Eye (tissue), 1 donor: ENCODE measurements at regions not wholly inside any gene's neighbourhood (a gene's known extent, or its start where the extent isn't known, plus 50 kb on each side); places are given as distances from the start of the nearest gene placed in this dataset.

ENCODE experiments used
- DNase-seq: peaks from one replicate; pipeline ENCODE4 v3.0.0-alpha.2; 2015

DNA sequence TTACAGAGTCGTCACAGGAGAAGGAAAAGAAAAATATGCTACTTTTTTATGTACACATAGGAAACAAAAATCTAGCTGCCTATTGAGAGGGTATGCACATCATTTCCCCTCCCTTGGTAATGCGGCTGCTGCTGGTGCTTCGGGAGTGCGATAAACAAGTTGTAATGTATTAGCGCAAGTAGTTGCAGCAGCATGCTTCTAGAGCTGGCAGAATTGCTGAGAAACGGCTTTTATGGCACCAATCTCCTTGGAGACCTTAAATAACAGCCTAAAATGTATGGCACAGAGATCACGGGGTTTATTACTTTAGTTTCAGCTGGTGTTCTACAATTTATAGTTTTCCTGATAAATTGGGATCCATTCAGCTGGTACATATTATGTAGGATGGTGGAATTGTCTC is 447.6 kb upstream of the TMPO start:
- no peak for DNase-seq

DNA sequence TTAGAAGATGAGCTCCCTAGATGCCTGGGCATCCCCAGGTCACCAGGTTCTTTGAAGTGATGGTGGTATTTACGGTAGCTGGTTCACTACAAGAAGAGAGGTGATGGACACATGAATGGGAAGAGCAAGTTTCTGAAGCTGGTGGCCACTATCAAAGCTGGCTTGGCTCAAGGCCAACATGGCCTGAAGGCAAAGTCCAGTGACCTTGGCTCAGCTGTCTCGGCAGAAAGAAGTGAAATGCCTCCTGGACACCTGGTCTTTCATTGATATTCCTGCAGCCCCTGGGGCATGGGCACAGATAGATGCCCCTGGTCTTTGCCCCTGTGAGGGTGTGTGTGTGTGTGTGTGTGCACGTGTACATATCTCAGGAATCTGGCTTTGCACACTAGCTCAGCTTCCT is 441.8 kb upstream of the TMPO start:
- DNase-seq = no peak

DNA sequence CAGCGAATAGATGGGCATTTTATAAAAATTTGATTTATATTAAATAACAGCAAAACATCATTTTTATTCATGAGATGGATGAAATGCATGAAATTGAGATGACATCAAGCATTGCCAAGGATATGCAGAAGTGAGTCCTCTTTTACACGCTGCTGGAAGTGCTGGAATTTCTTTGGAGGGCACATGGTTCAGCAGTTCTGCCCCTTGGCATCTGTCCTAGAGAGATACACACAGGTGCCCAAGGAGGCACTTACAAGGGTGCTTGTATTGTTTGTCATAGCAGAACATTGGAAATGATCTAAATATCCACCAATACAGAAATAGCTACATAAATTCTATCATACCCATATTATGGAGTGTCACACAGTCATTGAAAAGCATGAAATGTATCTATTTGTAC is 441.1 kb upstream of the TMPO start:
- DNase-seq = no peak

DNA sequence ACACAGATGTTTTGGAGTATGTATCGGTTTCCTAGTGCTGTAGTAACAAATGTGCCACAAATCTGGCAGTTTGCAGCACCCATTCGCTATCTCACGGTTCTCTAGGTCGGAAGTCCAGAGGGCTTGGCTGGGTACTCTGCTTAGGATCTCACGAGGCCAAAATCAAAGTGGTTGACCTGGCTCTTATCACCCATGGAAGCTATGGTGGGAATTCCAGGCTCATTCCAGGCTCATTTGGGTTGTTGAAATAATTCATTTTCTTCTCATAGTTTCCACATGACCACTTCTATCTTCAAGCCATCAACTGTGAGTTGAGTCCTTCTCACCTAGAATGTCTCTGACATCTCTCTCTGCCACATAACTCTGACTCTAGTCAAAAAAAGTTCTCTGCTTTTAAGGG is 431.0 kb upstream of the TMPO start:
- DNase-seq = no peak

DNA sequence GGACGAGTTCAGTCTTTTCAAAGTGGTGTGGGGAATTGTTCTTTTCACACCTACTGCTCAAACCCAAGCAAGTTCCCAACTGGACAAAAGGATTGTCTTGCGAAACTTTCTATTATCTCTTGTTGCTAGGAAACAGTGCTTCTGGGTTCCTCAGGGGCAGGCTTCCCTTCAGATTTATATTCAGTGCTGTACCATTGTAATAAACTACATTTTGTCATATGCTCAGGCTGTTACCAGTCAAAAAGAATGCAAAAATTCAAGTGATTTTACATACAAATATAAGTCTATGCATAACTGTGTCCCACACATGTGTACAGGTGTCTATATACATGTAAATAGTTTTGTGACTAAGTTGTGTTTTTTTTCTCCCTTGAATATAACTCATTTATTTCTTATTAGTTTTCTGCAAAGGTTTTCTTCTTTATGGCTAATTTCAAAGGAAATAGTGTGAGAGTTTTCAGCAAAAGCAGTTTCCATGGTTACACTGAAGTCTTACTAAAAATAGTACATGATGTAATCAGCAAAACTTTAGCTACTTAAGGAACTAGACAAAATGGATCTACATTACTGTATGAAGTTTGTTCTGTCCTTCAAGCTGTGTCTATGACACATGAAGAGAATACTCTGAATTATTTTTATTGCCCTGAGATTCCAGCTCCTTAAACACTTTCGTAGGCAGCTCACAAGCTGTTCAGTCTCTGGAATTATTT is 430.2 kb upstream of the TMPO start:
- DNase-seq = peak; percentile 59

DNA sequence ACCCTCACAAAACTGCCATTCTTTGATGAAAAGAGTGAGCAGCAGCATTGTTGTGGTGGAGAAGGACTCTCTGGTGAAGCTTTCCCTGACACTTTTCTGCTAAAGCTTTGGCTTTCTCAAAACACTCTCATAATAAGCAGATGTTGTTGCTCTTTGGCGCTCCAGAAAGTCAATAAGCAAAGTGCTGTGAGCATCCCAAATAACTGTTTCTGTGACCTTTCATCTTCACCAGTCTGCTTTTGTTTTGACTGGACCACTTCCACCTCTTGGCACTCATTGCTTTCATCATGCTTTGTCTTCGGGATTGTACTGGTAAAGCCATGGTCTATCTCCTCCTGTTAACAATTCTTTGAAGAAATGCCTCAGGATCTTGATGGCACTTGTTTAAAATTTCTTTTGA is 424.7 kb upstream of the TMPO start:
- no peak for DNase-seq

DNA sequence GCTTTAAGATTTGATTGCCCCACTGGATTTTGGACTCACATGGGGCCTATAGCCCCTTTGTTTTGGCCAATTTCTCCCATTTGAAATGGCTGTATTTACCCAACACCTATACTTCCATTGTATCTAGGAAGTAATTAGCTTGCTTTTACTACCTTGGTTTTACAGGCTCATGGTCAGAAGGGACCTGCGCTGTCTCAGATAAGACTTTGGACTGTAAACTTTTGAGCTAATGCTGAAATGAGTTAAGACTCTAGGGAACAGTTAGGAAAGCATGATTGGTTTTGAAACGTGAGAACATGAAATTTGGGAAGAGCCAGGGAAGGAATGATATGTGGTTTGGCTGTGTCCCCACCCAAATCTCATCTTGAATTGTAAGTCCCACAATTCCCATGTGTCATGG is 419.0 kb upstream of the TMPO start:
- DNase-seq = no peak

DNA sequence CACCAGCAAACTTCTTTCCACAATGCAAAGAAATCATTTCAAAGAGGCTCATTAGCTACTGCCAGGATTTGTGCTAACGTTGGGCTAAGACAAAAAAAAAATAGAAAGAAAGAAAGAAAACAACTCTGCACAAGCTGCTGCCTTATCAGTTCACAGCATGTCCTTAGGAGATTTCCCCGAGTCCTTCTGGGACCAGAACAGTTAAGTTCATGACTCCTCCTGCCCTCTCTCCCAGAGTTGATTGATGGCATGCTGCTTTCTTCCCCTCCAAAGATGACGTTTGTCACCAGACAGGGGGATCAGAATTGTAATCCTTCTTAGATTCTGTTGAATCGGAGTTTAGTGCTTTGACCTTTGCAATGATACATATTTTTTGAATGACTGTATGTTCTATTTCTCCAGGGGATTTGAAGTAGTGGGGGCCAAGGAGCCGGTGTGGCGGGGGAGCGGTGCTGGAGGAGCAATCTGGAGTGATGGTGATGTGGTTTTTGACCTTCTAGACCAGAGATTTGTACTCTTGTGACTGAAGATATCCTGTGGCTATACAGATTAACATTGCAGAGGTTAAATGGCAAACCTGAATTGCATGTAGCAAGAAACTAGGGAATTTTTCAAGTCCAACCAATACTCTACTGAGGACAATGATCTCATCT is 409.2 kb upstream of the TMPO start:
- no peak for DNase-seq

DNA sequence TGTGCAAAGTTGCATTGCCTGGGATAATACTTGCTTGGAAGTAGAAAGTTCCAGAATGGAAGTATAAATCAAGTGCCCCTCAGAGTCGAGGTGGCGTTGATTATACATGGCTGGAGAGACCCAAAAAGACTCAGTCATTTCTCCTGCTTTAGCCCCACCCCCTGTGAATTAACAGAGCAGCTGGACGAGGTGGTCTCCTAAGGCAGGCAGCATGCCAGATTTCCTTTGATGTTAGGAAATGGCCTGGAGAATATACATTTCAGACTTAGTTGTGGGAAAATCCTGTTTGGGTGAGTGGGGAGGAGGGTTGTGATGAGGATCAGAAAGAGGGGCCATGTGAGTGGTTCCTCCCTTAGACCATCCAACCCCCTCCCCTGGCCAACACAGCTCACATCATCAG is 406.1 kb upstream of the TMPO start:
- peak; percentile 33 for DNase-seq

DNA sequence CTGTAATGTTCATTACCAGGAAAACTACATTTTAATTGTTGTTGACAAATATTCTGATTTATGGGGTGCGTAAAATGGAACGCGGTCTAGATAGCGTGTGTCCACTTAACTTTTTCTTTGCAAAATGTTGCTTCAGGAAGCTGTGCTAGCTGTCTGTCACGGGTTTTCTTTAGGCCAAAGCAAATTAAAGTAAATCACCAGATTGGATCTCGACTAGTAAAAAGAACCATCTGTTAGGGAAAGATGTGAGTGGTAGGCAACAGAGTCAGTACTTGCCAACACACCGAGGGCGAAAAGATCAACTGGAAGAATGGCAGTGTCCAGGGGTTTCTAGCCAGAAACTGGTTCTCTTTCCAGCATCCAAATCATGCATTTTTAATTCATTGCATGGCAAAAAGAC is 404.9 kb upstream of the TMPO start:
- DNase-seq = no peak

DNA sequence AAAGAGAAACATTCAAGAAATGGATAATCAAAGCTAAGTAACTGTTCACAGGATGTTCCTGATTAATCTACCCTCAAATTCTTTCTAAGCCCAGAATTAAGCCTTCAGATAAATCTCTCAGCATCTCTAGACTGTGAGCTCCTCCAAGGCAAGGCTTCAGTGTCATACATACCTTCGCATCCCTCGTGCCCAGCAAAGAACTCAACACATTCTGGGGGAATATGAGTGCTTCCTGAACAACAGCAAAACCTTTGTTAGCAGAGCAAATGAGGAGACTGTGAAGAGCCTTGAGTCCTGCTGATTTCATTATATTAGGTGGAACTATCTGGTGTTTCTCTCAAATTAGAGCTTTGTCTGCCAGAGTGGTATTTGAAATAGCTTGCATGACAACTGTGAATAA is 401.8 kb upstream of the TMPO start:
- DNase-seq = no peak

DNA sequence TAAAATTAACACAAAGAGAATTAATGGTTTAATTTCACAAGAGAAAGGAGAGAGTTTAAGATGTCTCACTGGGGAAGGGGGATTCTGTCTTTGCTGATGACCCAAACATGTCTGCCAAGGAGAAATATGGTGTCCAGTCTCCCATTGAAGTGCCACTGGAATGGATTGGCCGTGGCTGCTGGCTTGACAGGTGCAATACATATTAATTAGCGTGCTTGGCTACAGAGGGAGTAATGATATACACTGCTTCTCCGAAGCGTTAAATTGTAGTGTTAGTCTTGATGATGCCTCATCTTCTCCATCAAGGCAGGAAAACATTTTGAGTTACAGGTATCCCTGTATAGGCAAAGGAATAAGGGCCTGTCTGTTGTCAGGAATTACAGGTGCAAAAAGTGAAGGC is 393.4 kb upstream of the TMPO start:
- no peak for DNase-seq

DNA sequence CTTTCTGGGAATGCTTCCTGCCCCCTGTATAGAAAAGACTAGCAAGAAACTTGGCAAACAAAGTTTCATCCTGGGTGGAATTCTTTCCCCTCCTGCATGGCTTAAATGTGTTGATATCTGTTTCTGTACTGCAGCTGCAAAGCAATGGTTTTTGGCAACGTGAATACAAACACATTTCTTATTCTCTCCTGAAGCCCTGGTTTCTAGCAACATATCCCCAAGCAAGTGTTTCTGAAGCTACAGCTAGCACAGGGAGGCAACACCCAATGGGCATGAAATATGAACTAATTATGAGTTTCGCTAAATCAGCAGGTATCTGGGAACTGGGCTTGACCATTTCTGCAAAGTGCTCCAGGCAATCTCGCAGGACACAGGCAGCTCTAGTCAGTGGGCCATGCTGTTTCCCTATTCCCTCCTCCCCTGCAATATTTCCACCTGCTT is 392.3 kb upstream of the TMPO start:
- DNase-seq = no peak

DNA sequence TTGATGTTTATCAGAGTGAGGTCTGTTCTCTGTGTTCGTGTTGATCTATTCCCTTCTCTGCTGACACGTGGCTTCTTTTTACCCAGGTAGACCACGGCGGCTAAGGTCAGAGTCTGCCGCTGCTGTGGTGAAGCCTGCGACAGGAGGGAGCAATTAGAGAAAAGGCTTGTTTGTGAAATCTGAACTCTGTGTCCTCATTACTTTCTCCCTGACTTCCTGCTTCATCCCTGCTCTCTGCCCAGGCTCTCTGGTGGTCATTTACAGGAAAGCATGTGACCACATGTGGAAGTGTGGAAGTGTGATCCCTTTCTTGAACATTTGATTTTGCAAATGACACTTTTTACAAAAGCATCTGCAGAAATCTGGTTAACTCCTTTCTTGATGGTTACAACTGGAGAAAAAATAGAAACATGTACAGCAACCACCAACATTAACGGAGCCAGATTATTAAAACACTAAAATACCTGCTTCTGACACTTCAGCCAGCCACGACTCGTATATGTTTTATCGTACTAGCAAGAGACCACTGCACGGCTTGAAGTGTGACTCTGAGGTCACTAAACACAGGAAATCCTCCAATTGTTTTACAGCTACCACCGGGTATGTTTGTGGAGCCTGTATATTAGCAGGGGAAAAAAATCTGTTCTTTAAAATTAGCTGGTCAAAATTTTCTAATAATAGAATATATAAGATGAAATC is 388.6 kb upstream of the TMPO start:
- DNase-seq = peak; percentile 16

DNA sequence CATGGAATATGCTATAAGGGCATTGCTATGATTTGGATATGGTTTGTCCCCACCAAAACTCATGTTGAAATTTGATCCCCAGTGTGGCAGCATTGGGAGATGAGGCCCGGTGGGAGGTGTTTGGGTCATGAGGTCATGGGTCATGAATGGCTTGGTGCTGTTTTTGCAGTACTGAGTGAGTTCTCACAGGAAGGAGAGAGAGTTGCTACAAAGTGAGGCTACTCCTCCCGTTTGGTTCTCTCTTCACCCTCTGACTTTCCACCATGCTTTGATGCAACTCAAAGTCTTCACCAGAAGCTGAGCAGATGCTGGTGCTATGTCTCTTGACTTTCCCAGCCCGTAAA is 388.1 kb upstream of the TMPO start:
- DNase-seq = no peak

DNA sequence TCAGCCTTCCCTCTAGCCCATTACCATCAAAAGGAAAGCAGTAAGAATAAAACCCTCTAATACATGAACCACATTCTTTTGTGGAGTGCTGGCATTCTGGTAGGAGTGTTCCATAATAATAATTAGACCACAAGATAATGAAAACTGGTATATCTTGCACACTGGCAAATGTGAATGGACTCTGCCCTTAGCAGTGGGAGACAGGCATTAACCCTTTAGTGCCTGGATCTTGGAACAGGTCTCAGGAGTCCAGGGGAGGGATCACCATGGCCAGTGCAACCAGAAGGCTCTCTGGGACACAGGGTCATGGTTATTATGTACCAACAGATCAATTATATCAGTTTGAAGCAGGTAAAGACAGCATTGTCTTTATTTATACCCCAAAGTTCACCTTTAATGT is 387.5 kb upstream of the TMPO start:
- no peak for DNase-seq

DNA sequence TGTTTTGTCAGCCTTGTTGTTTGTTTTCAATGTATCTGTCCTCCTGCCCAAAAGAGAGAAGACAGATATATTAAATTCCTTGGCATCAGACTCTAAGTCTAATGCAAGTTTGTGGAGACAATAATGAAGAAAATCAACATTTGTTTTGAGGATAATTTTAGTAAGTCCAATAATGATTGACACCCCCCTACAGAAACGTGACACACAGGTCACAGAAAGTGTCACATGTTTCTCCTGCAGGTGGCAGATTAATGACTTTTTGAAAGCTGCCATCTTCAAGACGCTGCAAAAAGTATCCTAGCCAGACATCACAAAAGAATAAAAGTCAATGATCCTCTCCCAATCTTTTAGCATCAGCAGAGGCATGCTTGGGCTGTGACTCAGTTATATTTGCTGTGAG is 378.8 kb upstream of the TMPO start:
- DNase-seq = no peak

DNA sequence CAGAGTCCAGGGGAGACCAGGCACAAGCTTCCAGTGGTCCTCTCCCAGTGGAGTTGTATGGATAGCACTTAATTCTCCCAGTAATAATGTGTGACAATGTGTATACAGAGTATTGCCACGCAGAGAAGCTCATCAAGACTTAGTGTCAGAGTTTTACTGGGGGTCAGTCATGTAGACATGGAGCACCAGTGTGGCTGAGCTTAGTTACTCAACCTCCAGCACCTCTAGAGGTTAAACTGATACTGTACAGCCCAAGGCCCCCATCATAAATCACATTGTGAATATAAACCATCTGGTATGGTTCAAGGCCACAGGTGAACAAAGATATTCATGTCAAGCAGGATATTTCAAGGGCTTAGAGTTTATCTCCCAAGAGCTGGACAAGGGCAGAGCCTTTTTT is 378.1 kb upstream of the TMPO start:
- DNase-seq = no peak

DNA sequence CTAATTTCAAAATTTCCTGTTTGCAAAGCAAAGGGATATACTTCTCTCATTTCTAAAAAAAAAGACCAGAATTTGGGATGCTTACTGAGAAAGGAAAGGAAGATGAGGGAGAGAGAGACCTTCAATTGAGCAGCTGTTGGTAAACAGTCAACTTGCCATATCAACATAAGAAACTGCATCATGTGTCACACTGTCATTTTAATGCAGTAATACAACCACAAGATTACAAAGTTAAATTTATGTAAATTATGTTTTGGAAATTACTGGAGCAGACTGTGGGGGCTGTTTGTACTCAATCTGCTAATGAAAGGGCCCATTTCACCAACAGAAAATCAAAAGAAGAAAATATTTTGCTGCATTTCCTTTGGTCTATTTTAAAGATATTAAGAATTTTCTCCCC is 370.4 kb upstream of the TMPO start:
- DNase-seq = no peak

DNA sequence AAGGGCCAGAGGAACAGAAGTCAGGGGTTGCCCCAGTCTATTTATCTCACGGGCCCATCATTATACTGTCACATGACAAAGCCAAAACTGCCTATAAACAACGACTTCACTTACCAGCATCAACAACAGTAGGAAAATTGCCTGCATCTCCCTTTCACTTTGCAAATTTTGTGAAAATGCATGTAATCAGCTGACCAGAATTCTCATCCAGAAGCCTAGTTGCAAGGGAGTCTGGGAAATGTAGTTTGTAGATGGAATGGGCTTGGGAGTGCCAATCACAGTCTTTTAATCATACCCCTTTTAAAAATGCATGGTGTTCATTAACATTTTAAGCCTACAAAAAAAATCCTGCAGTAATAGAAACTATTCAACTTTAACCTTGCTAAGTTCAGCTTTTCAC is 369.3 kb upstream of the TMPO start:
- DNase-seq = no peak

DNA sequence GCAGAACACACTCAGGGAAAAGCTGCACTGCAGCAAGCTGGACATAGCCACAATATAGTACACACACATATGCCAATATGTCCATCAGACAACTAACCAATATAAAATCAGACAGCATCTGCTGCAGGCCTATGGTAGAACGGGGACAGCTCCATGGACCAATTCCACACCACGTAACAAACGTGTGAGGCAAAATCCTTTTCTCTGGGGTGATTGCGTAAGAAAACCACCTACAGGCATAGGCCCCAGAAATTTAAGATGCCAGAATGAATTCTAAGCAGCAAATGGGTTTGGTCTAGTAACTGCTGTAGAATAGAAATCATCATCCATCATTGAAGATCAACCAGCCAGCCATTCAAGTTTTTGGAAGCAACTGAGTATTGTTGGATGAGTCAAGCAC is 368.9 kb upstream of the TMPO start:
- no peak for DNase-seq

DNA sequence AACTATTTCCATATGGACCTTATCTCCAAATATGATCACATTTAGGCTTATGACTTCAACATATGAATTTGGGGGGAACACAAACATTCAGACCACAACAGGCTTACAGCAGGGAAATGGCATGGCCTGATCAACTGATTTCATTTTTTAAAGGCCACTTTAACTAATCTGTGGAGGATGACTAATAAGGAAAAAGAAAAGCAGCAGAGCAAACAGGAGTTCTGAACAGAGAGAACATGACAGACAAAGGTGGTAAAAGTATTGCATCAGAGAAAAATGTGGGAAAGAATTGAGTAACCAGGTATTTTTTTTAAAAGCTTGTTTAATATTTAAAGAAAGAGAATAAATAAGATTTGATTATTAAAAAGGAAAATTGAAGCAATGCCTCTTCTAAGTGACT is 366.1 kb upstream of the TMPO start:
- DNase-seq = no peak

DNA sequence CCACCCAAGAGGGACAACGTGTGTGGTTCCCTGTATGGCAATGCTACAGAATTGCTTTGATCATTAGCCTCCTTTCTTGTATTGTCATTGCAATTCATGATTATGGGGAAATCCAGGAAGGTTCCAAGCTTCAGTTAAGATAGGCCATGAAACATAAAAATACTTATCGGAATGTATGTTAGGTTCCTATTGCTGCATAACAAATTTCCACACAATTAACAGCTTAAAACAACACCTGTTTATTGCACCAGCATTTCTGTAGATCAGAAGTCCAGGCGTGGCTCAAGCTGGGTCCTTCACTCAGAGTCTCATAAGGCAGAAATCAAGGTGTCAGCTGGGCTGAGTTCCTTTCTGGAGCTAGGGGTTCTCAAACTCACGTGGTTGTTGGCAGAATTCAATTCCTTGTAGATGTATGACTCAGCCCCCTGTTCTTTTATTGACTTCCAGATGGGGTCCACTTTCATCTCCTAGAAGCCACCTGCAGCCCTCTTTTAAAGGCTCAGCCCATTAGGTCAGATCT is 365.6 kb upstream of the TMPO start:
- no peak for DNase-seq

DNA sequence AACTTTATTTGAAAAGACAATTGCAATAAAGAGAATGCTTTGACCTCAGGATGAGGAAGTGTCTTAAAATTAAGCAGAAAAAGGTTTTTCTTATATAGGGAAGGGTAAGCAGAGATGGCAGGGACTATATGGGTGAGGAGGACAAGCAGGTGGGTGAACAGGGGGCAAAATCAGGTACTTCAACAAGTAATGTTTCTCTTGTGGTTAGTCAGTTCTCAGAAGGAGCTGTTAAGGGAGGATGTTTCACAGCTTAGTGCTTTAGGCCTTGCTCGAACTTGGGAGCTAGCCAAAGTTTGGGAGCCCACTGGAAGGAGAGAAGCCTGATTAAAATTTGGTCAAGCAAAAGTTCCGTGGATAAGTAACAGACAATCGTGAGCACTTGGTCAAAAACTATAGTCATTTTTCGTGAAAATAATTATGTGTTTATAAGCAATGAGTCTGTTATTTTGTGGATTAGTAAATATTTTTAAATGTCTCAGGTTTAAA is 364.2 kb upstream of the TMPO start:
- DNase-seq = no peak
